MM.1S (cell line): ENCODE measurements at regions not wholly inside any gene's neighbourhood (a gene's known extent, or its start where the extent isn't known, plus 50 kb on each side); places are given as distances from the start of the nearest gene placed in this dataset.

Source experiments
- DNase-seq: peaks from one replicate; pipeline ENCODE4 v3.0.0-alpha.2; 2015
- H2AFZ ChIP-seq: fragments of 300-600 bp; sonication (generic); 2 replicates; pipeline ENCODE4 v1.6.0; 2016; ENCODE audit warnings: antibody characterized with exemption, low read length
- H3F3A ChIP-seq: fragments of 300-600 bp; sonication (generic); 2 replicates; pipeline ENCODE4 v1.6.1; 2016; ENCODE audit warnings: mild to moderate bottlenecking, antibody characterized with exemption, low read length, moderate library complexity, mixed read lengths; ENCODE audit not compliant: insufficient read depth
- H3K27ac ChIP-seq: fragments of 300-600 bp; sonication (generic); 2 replicates; pipeline ENCODE4 v1.5.1; 2016; ENCODE audit warnings: mild to moderate bottlenecking, low read length
- H3K27me3 ChIP-seq: fragments of 300-600 bp; sonication (generic); replicated peaks from 2 replicates; pipeline ENCODE4 v1.6.0; 2016; ENCODE audit warnings: low read length; ENCODE audit not compliant: insufficient read depth
- H3K36me3 ChIP-seq: fragments of 300-600 bp; sonication (generic); replicated peaks from 2 replicates; pipeline ENCODE4 v1.6.1; 2016; ENCODE audit warnings: mild to moderate bottlenecking, low read length, mixed read lengths; ENCODE audit not compliant: insufficient read depth
- H3K4me1 ChIP-seq: fragments of 300-600 bp; sonication (generic); 2 replicates; pipeline ENCODE4 v1.6.1; 2016; ENCODE audit warnings: low read length, mixed read lengths
- H3K4me2 ChIP-seq: fragments of 300-600 bp; sonication (generic); 2 replicates; pipeline ENCODE4 v1.6.0; 2016; ENCODE audit warnings: low read depth, low read length
- H3K4me3 ChIP-seq: fragments of 300-600 bp; sonication (generic); 2 replicates; pipeline ENCODE4 v1.5.1; 2016; ENCODE audit warnings: low read length, mixed read lengths
- H3K79me2 ChIP-seq: fragments of 300-600 bp; sonication (generic); 2 replicates; pipeline ENCODE4 v1.6.1; 2016; ENCODE audit warnings: mixed run types, low read length, mixed read lengths
- H3K9ac ChIP-seq: fragments of 300-600 bp; sonication (generic); 2 replicates; pipeline ENCODE4 v1.6.1; 2016; ENCODE audit warnings: low read length, mixed read lengths
- H3K9me2 ChIP-seq: fragments of 300-600 bp; sonication (generic); replicated peaks from 2 replicates; pipeline ENCODE4 v1.6.1; 2016; ENCODE audit warnings: mild to moderate bottlenecking, low read length, mixed read lengths; ENCODE audit not compliant: insufficient read depth
- H3K9me3 ChIP-seq: fragments of 300-600 bp; sonication (generic); replicated peaks from 2 replicates; pipeline ENCODE4 v1.6.1; 2016; ENCODE audit warnings: mild to moderate bottlenecking, low read length, mixed read lengths; ENCODE audit not compliant: insufficient read depth
- H4K20me1 ChIP-seq: fragments of 300-600 bp; sonication (generic); 2 replicates; pipeline ENCODE4 v1.6.1; 2016; ENCODE audit warnings: mild to moderate bottlenecking, low read length, moderate library complexity, mixed read lengths; ENCODE audit not compliant: insufficient read depth
- EZH2 ChIP-seq: fragments of 300-600 bp; sonication (generic); optimal IDR thresholded peaks from 2 replicates; pipeline ENCODE3; 2017; ENCODE audit warnings: low read depth, mild to moderate bottlenecking, antibody characterized with exemption, low read length, mixed read lengths
- EZH2phosphoT487 ChIP-seq: fragments of 300-600 bp; sonication (generic); IDR thresholded peaks from 2 replicates; pipeline ENCODE4 v1.6.1; 2018; ENCODE audit warnings: antibody characterized with exemption, low read length
- TF ChIP-seq, protein P1 (sequence below): fragments of 300-600 bp; sonication (generic); IDR thresholded peaks from 2 replicates; pipeline ENCODE4 v1.5.1; 2016; ENCODE audit warnings: antibody characterized with exemption, low read length, mixed read lengths

- Histone ChIP-seq H3K36me3 (no peaks in the 10 kb centered on the region), H3K4me3 (no peak overlapping the region), H3K4me1 (no peaks in the 10 kb centered on the region), H3K9ac (no peak overlapping the region), H2AFZ (no peak overlapping the region), H3K4me2 (no peak overlapping the region), H3K79me2 (no peaks in the 10 kb centered on the region), H4K20me1 (no peaks in the 10 kb centered on the region), H3K27me3 (no peaks in the 10 kb centered on the region), H3K9me2 (no peaks in the 10 kb centered on the region), H3F3A (no peaks in the 10 kb centered on the region), H3K9me3 (no peaks in the 10 kb centered on the region), H3K27ac (no peak overlapping the region)
- no peak for DNase-seq
- TF ChIP-seq EZH2 (no peak), EZH2phosphoT487 (no peak)
- TF ChIP-seq, protein P1, sequence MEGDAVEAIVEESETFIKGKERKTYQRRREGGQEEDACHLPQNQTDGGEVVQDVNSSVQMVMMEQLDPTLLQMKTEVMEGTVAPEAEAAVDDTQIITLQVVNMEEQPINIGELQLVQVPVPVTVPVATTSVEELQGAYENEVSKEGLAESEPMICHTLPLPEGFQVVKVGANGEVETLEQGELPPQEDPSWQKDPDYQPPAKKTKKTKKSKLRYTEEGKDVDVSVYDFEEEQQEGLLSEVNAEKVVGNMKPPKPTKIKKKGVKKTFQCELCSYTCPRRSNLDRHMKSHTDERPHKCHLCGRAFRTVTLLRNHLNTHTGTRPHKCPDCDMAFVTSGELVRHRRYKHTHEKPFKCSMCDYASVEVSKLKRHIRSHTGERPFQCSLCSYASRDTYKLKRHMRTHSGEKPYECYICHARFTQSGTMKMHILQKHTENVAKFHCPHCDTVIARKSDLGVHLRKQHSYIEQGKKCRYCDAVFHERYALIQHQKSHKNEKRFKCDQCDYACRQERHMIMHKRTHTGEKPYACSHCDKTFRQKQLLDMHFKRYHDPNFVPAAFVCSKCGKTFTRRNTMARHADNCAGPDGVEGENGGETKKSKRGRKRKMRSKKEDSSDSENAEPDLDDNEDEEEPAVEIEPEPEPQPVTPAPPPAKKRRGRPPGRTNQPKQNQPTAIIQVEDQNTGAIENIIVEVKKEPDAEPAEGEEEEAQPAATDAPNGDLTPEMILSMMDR = no peak
Observed at GRCh38 chr2:175233135-175233719, 51.7 kb upstream of the ATP5MC3 start.
